Stimulated activated CD4-positive, alpha-beta T cell treated with anti-CD3 and anti-CD28 coated beads, TNF-alpha, amount 100 ng/mL, for 24 hours (primary cell): ENCODE measurements at regions not wholly inside any gene's neighbourhood (a gene's known extent, or its start where the extent isn't known, plus 50 kb on each side); places are given as distances from the start of the nearest gene placed in this dataset.
"Not testable (repeated sequence)": the region's sequence is repeated elsewhere in the genome, so short reads cannot be mapped to it uniquely, and the experiment has no call there.

ENCODE experiments used
- DNase-seq, 3 experiments: peaks; one replicate each; pipeline ENCODE4 v3.0.0-alpha.2; 2020; ENCODE audit warnings: low read depth in 3 of 3

DNA sequence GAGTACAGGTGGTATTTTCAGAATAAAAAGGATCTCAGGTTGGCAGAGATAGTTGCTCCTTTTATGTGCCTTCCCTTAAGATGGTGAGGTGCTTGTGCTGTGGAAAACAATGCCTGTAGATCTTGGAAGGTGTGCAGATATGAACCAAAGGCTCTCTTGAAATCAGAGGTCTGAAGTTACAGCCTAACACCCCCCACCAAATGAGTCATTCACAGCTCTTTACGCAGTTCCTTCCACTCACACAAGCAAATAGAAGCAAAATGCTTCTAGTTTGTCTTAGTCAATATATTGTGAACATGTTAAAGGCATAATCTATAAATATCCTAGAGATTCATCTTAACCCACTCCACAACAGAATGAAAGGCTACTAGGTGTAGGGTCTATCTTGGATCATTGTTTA, 128.9 kb upstream of the NR5A2 start:
- DNase-seq, result no peak

DNA sequence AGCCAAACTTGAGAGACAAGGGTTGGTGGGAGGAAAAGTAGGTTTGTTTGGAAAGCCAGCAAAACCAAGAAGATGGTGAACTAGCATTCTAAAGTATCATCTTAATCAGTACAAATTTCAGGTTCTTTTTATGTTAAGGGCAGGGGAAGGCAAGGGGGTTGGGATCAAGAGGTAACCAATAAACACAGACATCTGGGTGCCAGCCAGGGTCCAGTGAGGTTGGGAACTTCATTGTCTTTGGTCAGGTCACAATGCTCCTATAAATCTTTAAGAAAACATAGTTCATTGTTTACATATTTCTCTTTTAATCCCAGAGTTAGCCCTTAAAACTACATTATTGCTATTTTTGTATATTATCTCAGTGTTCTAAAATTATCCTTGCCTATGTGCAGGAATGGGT, 126.2 kb upstream of the NR5A2 start:
- no peak for DNase-seq

DNA sequence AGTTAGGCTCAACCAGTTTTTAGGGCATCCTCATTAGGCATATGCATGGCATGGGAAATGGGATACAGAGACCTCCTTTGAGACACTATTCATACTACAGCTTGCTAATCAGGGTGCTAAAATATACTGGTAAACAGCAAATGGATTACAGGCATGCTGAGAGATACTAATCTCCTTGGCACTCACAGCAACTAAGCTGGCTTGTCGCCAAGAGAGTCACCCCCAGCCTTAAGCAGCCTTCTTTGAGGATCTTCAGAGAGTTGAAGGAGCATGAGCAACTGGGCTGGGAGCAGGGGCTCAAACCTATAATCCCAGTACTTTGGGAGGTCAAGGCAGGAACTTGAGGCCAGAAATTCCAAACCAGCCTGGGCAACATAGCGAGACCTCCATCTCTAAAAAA, 120.1 kb upstream of the NR5A2 start:
- no peak for DNase-seq

DNA sequence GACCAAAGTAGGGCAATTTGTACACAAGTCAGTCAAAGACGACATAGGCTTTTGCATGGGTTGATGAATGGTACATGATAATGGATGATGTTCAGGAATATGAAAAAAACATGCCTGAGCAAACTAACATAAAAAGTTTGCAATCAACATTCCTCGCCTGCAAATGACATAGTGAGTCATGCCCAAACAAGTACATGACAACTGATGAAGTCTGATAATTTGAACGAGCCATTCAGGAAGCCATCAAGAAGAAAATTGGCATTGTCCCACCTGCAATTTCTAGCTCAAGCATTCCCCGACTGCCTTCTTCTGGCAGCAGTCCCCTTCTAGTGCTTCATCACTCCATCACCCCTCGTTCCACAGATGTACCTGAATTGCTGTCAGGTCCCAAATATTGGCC, 118.4 kb upstream of the NR5A2 start:
- DNase-seq, result no peak

DNA sequence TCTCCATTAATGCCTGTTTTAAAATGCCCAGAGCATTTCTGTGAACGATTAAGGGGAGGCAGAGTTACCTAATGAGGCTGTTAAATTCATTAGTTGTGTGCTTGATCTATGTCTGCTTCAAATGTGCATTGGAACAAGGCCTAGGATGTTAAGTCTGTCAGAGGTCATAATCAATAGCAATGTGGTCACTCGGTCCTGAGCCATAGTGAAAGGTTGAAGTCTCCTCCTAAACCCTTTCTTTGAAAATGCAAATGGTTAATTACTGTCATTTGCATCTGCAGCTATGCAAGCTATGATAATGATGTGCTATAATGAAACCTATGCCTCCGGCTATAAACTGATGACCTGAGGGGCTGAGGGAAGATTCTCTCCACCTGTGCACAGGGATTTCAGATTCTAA, 114.2 kb upstream of the NR5A2 start:
- DNase-seq, result no peak

DNA sequence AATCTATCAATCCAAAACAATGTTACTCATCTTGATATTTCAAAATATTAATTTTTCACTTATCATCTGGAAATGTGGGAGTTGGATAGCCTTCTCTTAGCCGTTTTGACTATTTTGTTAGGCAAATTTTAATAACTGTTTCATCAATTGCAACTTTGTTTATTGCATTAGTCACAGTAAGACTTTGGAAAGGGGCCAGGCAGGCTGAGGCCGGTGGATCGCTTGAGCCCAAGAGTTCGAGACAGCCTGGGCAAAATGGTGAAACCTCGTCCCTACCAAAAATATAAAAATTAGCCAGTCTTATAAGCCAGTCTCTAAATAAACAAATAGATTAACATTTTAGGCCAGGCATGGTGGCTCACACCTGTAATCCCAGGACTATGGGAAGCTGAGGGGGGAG, 113.0 kb upstream of the NR5A2 start:
- no peak for DNase-seq

DNA sequence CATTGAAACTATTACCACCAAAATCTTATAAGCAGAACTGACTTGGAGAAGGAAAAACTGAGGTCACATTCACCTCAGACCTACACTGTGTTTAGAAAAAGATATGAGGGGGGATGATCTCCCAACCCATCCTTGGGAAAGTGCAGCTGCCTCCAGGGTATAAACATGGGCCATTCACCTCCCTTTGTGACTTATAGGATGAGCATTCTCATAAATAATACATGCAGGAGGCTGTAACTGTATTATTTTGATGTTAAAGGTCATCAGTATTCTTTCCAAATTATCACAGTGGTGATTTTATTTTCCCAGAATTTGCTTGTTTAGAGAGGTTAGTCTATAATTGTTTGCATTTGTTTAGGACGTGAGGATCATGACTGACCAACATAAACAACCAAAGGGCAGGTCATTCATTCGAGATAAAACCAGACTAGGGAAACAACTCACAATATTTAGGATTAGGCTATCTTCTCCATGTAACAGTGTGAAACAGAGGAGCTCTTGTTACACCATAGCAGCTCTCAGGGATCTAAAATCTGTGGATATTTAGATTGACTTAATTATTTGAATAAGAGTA, 109.2 kb upstream of the NR5A2 start:
- no peak for DNase-seq

DNA sequence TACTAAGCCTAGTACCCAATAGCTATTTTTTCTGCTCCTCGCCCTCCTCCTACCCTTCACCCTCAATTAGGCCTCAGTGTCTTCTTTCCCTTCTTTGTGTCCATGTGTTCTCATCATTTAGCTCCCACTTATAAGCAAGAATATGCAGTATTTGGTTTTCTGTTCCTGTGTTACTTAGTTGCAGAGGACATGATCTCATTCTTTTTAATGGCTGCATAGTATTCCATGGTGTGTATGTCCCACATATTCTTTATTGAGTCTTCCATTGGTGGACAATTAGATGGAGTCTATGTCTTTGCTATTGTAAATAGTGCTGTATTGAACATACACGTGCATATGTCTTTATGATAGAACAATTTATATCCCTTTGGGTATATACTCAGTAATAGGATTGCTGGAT, 106.9 kb upstream of the NR5A2 start:
- DNase-seq, result no peak

DNA sequence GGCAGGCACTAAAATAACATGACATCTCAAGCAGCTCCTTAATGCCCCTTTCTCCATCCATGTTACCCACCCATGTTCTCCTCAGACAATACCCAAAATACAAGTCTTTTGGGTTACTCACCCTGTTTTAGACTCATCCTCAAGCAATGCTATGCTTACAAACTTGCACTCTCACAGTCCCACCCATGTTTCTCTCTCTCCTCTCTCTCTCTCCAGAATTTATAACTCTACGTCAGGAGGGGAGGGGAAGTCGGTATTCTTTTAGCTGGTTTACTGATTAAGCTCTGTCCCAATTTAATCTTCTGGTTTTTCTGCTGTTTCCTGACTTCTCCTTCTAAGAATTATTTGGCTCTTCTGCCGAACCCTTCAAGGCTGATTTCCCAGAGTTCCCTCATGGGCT, 98.0 kb upstream of the NR5A2 start:
- DNase-seq, result no peak

DNA sequence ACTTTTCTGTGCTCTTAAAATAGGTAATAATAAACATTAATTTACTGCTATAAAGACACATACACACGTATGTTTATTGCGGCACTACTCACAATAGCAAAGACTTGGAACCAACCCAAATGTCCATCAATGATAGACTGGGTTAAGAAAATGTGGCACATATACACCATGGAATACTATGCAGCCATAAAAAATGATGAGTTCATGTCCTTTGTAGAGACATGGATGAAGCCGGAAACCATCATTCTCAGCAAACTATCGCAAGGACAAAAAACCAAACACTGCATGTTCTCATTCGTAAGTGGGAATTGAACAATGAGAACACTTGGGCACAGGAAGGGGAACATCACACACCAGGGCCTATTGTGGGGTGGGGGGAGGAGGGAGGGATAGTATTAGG, 97.4 kb upstream of the NR5A2 start:
- DNase-seq, result not testable (repeated sequence)

DNA sequence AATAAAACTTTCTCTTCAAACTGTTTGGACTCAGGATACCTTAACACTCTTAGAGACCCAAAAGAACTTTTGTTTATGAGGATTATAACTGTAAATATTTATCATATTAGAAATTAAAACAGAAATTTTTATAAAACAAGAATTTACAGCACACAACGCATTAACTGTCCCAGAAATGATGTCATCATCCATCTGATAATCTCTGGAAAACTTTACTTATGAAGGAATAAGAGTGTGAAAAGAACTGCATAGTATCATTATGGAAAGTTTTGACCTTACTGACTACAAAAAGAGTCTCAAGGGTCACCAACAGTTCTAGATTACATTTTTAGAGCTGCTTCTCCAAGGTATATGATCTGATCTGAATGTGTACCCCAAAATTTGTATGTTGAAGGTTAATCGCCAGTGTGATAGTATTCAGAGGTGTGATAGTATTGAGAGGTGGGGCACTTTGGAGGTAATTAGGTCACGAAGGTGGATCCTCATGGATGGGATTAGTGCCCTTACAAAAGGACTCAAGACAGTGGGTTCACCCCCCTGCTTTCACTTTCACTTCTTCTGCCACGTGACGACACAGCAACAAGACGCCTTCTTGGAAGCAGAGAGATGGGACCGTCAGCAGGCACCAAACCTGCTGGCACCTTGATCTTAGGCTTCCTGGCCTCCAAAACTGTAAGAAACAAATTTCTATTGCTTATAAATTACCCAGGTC, 95.7 kb upstream of the NR5A2 start:
- DNase-seq, result no peak

DNA sequence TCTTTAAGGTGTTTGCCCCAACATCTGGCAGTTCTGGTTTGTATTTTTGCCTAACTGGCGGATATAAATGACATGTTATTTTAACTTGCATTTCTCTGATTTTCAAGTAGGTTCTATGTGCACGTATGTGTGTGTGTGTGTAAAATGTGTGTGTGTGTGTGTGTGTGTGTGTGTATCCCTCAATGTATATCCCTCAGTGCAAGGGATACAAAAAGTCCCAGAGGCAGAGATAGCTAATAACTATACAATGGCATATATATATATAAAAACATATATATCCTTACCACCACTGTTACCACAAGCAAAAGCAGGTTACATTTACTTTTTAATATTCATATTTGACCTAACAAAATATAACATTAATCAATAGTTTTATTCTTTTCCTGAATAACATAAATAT, 95.0 kb upstream of the NR5A2 start:
- DNase-seq, result no peak

DNA sequence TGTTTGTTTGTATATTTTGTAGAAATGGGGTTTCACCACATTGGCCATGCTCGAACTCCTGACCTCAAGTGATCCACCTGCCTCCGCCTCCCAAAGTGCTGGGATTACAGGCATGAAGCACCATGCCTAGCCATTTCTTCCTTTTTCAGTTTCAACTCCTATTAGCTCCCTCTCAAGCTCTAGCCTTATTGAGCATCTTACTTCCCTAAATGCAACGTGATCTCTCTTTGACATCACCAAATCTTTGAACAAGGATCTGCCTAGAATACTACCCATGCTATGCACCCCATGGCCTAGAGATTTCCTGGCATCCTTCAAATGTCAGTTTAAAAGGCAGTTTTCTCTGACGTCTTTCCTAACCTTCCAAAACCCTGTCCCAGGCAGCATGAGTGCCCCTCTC, 91.1 kb upstream of the NR5A2 start:
- DNase-seq, result no peak

DNA sequence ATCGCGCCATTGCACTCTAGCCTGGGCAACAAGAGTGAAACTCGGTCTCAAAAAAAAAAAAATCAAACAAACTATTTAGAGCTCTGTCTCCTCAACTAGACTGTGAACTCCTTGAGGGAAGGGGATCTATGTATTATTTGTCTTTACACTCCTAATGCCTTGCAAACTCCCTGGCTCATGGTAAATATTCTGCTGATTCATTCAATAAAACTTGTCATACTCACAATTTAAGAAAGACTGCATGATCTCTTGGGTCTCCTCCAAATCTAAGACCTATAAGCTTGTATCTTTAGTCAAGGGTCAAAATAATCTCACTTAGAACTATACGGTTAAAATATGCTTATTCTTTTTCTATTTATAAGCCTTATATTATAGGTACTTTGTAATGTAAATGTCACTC, 90.3 kb upstream of the NR5A2 start:
- no peak for DNase-seq

DNA sequence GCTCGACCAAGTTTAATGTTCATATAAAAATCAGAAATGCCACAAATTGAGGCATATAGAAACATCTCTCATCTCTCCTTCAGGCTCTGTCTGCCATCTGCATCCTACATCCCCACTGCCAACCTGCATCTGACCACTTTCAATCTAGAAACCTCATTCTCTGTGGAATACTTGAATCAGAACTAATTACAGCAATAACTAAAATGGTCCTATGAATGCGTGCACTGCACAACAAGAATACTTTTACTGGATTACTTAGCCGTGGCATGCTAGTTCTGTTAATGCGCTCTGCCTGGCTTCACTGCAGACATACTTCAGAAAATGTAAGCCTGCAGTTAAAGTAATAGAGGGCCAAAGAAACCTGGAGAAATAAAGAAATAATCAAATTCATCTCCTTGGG, 89.8 kb upstream of the NR5A2 start:
- DNase-seq, result no peak

DNA sequence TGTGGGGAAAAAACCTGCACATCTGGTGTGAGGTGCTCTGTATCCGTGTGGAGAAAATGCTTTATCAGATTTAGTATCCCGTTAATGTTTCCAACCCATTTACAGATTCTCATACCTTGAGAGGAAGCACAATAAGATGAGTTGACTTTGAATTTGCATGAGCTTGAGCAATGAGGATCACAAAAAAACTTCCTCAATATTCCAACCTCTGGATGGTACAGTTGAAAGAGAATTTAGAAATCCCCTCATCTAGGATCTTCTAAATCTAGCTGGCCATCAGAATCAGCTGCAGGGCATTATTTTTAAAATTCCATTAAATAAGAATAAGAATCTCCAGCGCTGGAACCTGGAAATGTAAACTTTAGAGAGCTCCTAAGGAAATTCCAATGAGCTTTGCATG, 82.5 kb upstream of the NR5A2 start:
- no peak for DNase-seq

DNA sequence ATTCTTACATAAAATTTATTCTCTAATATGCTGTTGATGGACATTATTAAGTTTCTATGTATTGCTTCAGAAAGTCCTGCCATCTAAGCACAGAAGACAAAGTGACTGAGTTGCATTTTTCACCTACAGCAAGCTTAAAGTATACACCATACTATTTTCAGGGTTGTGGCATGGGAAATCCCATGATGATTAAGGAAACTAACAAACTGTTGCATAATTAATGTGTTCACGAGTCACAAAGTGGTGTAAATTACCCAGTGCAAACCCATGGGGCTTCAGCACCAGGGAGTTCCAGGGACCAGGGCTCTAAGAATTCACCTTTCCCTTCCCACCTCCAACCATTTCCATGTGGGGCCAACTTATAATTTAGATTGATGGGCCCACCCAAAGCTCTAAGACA, 81.9 kb upstream of the NR5A2 start:
- DNase-seq, result no peak

DNA sequence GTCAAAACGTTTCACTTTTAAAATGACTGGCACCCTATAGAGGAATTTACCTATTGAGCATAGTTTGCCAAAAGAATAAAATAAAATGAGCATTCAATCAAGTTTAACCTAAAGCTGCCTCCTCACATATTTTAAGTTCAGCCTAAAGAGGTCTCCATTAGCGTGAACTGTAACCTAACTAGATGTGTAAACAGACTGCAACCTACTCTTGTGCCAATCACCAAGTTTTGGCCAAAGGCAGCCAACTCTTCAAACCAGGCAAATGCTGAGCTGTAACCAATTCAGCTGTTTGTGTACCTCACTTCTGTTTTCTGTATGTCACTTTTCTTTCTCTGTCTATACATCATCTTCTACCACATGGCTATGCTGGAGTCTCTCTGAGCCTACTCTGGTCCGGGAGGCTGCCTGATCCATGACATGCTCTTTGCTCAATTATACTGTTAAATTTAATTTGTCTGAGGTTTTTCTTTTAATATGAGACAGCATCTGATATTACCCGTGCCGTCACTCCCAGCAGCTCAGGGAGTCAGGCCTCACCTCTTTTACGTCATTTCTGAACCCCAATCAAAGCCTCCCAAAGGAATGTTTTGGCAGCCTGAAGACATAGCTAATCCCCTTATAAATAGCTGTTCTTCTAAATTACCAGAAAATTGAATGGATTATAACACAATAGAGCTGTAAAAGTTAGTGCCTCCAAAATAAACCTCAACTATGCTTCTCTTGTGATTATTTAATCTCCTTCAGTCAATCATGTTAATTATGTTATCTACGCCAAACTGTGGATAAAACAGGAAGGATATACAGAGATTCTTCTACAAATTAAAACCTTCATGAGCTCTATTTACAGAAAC, 81.0 kb upstream of the NR5A2 start:
- DNase-seq, result no peak

DNA sequence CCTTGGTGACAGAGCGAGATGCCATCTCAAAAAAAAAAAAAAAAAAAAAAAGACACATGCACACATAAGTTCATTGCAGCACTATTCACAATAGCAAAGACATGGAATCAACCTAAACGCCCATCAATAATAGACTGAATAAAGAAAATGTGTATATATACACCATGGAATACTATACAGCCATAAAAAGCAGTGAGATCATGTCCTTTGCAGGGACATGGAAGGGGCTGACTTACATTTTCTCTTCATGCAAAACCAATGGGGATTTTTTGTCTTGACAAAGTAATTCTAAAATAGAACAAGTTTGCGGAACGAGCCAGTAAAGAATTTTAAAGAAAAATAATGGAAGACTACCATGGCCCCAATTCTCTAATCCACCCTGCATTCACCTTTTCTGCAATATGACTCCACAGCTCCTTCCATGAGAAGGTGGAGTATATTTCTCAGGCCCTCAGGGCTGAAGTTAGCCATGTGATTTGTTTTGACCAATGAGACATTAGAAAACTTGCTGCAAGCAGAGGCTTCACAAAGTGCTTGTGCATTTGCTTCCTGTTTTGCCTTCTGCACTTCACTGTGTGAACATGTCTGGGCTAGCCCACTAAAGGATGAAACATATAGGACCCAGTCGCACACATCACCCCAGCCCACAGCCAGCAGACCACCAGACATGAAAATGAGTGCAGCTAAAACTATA, 78.8 kb upstream of the NR5A2 start:
- DNase-seq, result no peak

DNA sequence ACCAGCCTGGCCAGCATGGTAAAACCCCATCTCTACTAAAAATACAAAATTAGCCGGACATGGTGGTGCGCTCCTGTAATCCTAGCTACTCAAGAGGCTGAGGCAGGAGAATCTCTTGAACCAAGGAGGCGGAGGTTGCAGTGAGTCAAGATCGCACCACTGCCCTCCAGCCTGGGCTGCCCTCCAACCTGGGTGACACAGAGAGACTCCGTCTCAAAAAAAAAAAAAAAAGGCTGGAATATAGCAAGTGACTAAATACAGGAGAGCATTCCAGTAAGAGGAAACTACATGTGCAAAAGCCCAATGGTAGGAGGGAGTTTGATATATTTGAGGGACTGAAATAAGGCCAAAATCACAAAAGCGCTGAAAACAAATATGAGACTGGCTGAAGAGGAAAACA, 76.5 kb upstream of the NR5A2 start:
- DNase-seq, result not testable (repeated sequence)

DNA sequence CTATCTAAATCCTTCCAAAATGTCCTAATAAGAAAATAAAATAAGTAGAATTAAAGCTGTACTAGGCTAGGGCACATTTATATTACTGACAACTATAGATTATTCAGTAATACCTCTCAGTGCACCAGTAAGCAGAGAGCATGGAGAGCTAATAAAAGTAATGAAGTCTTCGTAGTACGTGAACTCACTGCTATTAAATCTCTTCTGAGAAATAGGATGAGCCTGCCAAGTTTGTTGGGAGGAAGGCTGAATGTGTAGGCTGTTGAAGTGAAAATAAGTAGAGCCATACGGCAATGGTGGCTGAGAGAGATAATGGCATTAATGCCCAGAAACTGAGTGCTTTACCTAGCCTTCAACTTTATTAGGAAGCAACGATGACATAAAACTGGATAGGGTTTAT, 73.9 kb upstream of the NR5A2 start:
- no peak for DNase-seq

DNA sequence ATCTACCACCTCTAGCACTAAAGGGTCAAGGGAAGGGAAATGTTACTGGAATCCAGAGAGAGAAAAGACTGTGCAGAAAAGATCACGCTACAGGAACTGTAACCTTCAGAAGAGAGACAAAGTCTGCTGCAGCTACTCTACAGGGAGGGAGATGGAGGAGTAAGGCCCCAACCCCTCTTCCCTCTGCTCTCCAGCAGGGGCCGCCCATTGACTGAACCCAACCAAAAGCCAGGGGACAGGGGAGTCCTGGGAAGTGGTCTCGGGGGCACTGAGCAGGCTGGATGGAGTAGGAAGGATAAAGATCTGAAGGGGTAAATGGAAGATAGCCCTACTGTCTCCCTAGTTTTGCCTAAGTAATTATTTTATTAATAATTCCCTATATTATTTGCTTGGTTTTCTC, 72.8 kb upstream of the NR5A2 start:
- DNase-seq, result no peak

DNA sequence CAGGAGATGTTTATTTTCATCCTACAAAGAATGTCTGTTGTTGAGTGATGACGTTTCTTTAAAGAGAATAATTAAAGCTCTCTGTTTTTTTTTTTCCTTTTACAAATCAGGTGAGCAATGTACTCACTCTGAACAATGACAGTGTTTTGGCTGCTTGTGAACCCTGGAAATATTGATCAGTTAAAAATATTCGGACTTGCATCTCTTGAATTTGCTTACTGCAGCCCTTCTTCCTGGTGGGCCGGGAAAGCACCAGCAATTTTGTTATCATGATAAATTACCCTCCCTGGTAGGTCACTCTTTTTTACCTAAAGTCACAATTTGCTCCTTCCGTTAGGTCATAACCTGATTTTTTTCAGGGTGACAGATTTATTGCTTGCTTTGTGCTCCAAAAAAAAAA, 72.3 kb upstream of the NR5A2 start:
- DNase-seq, result no peak
